ENCODE measurements at regions not wholly inside any gene's neighbourhood (a gene's known extent, or its start where the extent isn't known, plus 50 kb on each side); places are given as distances from the start of the nearest gene placed in this dataset.

GRCh38 chr11:37811349-37811748 is 1213.3 kb upstream of the RAG2 start:
- TF ChIP-seq EZH2 (IDR thresholded peaks at IDR 0.05; ENCODE audit: insufficient read depth, poor library complexity, severe bottlenecking), result no peak
- no peak for TF ChIP-seq EZH2phosphoT487 (IDR thresholded peaks at IDR 0.05; ENCODE audit: insufficient read depth, low read depth)

Data from GM23248 (cell line).